GM18867 (cell line): ENCODE measurements at regions not wholly inside any gene's neighbourhood (a gene's known extent, or its start where the extent isn't known, plus 50 kb on each side); places are given as distances from the start of the nearest gene placed in this dataset.

Source experiments
- ATAC-seq: cut with Tn5 transposase; IDR thresholded peaks from one replicate; pipeline ENCODE4 v1.9.1; 2021; ENCODE audit warnings: mild to moderate bottlenecking, moderate library complexity; ENCODE audit not compliant: unreplicated experiment

- peak; percentile 57 for ATAC-seq
Measured at GRCh38 chr10:62735464-62736167, 68.9 kb upstream of the ADO start.

DNA sequence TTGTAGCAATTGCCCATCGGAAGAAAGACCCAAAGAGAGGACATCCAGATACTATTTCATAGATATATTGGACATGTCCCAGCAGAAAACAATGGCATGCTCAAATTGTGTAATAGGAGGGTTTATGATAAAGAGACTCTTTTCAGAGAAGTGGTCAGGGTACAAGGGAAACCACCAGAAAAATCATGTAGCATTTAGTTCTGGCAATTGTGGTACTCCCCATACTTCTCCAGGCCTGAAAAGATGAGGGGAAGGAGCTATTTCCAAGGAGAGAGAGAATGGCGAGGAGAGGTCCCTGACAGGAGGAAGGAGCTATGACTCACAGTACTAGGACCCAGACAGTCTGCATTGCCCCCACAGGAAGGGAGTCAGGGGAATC is 68.4 kb upstream of the ADO start:
- no peak for ATAC-seq

DNA sequence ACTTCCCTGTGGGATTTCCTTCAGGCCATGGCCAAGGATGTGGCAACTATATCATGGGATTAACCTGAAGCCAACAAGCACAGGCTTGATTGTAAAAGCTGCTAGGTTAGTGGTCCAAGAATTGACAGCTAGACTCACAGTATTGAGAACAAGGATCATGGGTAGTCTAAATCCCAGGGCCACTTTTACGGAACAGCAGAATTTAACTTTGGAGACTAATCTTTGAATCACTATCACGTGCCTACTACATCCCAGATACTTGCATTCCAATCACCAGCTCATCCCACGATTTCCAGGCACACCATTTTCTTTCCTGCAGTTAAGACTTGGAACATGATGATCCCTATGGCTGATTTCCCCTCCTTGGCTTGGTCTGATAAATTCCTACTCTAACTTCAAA is 65.6 kb upstream of the ADO start:
- ATAC-seq, result no peak

- no peak for ATAC-seq
Measured at GRCh38 chr10:62740885-62741745, 63.4 kb upstream of the ADO start.

GRCh38 chr10:62741996-62742395 is 62.5 kb upstream of the ADO start:
- ATAC-seq, result no peak

DNA sequence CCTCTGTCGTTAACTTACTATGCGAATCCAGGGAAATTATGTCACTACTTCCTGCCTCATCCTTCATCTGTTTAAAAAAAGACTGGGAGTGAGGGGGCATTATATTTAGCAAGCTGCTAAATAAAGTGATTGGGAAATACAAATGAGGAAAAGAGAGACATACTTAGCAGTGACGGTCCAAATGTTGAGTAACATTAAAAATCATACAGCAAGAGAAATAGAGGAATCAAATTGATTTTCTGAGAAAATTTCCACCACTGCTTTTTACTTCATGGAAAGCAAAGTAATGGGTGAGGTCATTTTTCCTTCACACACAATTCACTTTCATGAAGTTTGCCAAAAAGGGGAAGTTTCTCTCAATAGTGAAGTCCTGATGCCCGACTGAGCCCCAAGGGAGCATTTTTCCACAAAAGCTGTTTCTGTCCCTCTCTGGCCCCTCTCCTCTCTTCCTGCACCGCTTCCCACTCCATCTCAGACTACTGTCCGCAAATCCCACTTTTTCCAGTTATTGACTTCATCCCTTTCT is 61.9 kb upstream of the ADO start:
- ATAC-seq, result no peak

DNA sequence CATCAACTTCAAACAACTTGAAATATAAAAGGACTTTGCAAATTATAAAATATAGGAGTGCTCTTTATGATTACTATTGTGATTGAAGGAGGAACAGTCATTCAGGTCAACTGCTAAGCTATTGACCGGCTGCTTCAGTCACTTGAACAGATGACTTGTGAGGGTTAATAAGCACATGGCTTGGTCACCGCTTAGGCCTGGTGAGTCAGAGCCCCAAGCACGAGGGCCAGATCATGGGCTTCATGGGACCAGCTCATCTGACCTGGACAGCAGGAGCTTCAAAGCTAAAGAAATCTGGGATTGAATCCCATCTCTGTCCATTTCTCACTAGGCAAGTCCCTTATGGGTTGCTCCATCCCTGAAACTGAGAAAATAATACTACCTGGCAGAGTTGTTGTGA is 60.4 kb upstream of the ADO start:
- no peak for ATAC-seq

DNA sequence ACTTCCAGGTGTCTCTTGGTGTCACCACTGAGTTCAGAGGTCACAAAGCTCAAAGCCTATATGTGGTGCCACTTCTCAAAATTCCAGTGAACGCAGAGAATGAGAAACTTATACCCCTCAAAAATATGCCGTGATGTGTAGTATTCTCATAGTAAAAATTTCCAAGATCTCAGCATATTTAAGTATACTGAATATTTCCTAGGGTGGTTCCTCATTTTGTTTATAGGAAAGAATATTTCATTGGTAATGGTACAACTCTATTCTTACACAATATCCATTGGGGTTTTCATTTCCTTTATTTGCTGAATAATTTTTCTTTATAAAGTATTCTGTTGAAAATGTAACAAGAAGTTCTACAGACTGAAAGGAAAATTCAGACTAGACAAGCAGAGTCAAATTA is 58.9 kb upstream of the ADO start:
- no peak for ATAC-seq

DNA sequence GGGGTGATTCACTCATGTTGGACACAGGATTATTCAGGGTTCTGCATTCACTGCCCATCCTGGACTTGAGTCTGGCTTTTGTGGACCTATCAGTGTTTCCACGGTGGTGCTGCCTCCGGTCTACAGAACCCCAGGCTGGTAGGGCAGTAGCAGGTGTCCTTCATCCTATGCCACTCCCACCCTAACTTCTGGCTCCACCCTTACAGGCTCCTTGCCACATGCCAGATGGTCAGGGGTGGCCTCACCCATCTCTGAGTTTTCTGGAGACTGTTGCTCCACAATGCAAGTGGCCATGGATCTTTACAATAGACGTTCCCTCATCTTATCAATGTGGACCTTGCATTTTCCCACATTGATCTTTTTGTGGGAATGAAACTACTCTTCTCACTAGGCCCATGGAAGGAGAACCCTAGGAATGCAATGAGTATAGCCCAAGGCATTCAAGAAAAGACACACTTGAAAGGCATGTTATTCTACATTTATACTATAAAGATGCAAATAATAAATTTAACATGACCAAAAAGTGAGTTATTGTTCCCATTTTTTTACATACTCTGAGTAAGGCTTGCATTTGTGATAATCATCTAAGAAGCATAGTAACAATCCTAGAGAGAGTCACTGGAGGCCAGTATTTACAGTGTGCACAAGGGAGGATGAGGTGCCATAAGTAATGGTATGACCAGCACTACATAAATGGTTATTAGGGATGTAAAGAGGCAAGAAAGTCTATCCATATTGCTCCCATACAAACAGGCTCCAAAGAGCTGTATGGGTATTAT is 57.4 kb upstream of the ADO start:
- no peak for ATAC-seq

- peak; percentile 70 for ATAC-seq
Measured at GRCh38 chr10:62748386-62748785, 56.1 kb upstream of the ADO start.

DNA sequence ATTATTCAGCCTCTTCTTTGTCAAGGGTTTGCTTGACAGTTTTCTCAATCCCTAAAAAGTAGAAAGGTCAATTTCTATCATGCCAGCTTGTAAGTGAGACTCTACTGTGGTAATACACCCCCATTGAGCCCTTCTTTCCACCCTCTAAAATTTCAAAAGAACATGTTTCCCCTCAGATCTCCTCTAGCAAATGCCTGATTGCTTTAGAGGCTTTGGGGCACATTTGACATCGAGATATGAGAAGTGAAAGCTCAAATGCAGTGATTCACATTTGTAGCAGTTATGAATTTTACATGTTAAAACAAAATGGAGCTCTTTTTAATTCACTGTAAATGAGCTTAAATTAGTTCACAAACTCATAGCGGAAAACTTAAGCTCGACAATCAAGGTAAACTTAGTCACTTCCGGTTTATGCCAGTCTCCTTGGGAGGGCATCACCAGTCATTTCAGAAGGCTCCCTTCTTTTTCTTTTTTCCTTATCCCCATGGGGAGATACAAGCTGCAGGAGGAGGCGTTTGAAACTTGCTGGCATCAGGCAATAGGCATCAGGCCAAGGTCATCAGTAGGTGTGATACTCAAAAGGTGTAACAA is 55.3 kb upstream of the ADO start:
- ATAC-seq, result no peak
